Right lung (tissue), 2 donors: ENCODE measurements at regions not wholly inside any gene's neighbourhood (a gene's known extent, or its start where the extent isn't known, plus 50 kb on each side); places are given as distances from the start of the nearest gene placed in this dataset.

Source experiments
- DNase-seq, 2 donors: peaks; one replicate each; pipeline ENCODE4 v3.0.0-alpha.2; 2013

- no peak for DNase-seq
Measured at GRCh38 chr10:120705309-120705708, 145.9 kb upstream of the WDR11 start.

- no peak for DNase-seq
Measured at GRCh38 chr10:120710076-120710475, 141.1 kb upstream of the WDR11 start.

GRCh38 chr10:120711860-120712259 is 139.3 kb upstream of the WDR11 start:
- no peak for DNase-seq

- no peak for DNase-seq
Measured at GRCh38 chr10:120713573-120714205, 137.5 kb upstream of the WDR11 start.

- no peak for DNase-seq
Measured at GRCh38 chr10:120715171-120715570, 136.0 kb upstream of the WDR11 start.

- DNase-seq: no peak
Measured at GRCh38 chr10:120719333-120719732, 131.8 kb upstream of the WDR11 start.

GRCh38 chr10:120727001-120727400 is 124.2 kb upstream of the WDR11 start:
- DNase-seq: no peak

GRCh38 chr10:120729547-120729946 is 121.6 kb upstream of the WDR11 start:
- DNase-seq: no peak

GRCh38 chr10:120732067-120732466 is 119.1 kb upstream of the WDR11 start:
- DNase-seq: no peak

- DNase-seq: no peak
Measured at GRCh38 chr10:120732643-120733313, 118.4 kb upstream of the WDR11 start.

- no peak for DNase-seq
Measured at GRCh38 chr10:120734483-120735078, 116.6 kb upstream of the WDR11 start.

- no peak for DNase-seq
Measured at GRCh38 chr10:120735315-120735714, 115.8 kb upstream of the WDR11 start.

GRCh38 chr10:120735773-120736371 is 115.3 kb upstream of the WDR11 start:
- DNase-seq: no peak

GRCh38 chr10:120736377-120736776 is 114.8 kb upstream of the WDR11 start:
- no peak for DNase-seq

GRCh38 chr10:120738658-120739057 is 112.5 kb upstream of the WDR11 start:
- DNase-seq: no peak

- DNase-seq: no peak
Measured at GRCh38 chr10:120741396-120741795, 109.8 kb upstream of the WDR11 start.

- no peak for DNase-seq
Measured at GRCh38 chr10:120742373-120742772, 108.8 kb upstream of the WDR11 start.

- no peak for DNase-seq
Measured at GRCh38 chr10:120744040-120744439, 107.1 kb upstream of the WDR11 start.

- DNase-seq: no peak
Measured at GRCh38 chr10:120746001-120746777, 105.0 kb upstream of the WDR11 start.

- DNase-seq: no peak
Measured at GRCh38 chr10:120748519-120748918, 102.6 kb upstream of the WDR11 start.

- no peak for DNase-seq
Measured at GRCh38 chr10:120749072-120749471, 102.1 kb upstream of the WDR11 start.
